WTC11 (cell line): ENCODE measurements at regions not wholly inside any gene's neighbourhood (a gene's known extent, or its start where the extent isn't known, plus 50 kb on each side); places are given as distances from the start of the nearest gene placed in this dataset.

Source experiments
- ATAC-seq: fragments of 200-7000 bp; cut with Tn5 transposase; 2 replicates; pipeline ENCODE4 v1.10.0; 2021; ENCODE audit warnings: mild to moderate bottlenecking, moderate library complexity
- CTCF ChIA-PET: fragments of 300-600 bp; sonication (Branson Sonifier 250); formaldehyde crosslinking; loops from one replicate; lab custom pipeline; 2021; ENCODE audit warnings: antibody characterized with exemption; lab: Charles Lee
- POLR2A ChIA-PET: fragments of 350-600 bp; sonication (Branson Sonifier 250); formaldehyde crosslinking; loops from one replicate; lab custom pipeline; 2021; ENCODE audit warnings: antibody characterized with exemption; lab: Charles Lee
- DNase-seq: peaks from one replicate; pipeline ENCODE4 v3.0.0; 2021; ENCODE audit warnings: low spot score
- H3K27ac Mint-ChIP-seq: 2 replicates; pipeline ENCODE4 v1.8.0; 2021; ENCODE audit warnings: mixed read lengths
- H3K27me3 Mint-ChIP-seq: 2 replicates; pipeline ENCODE4 v1.8.0; 2021; ENCODE audit warnings: low read depth, mild to moderate bottlenecking, moderate library complexity, mixed read lengths
- H3K36me3 Mint-ChIP-seq: 2 replicates; pipeline ENCODE4 v1.8.0; 2021; ENCODE audit warnings: mixed read lengths
- H3K4me1 Mint-ChIP-seq: 2 replicates; pipeline ENCODE4 v1.8.0; 2022; ENCODE audit warnings: mixed read lengths
- H3K4me3 Mint-ChIP-seq: 2 replicates; pipeline ENCODE4 v1.8.0; 2021; ENCODE audit warnings: mild to moderate bottlenecking, moderate library complexity, mixed read lengths
- H3K9me3 Mint-ChIP-seq: 2 replicates; pipeline ENCODE4 v1.8.0; 2021; ENCODE audit warnings: mixed read lengths
- ATF1 ChIP-seq: sonication (generic); formaldehyde crosslinking; IDR thresholded peaks from 2 replicates; pipeline ENCODE4 v1.8.1; 2023; ENCODE audit warnings: mild to moderate bottlenecking, moderate library complexity, missing genetic modification reagents
- ATF6 ChIP-seq: sonication (generic); formaldehyde crosslinking; IDR thresholded peaks from 2 replicates; pipeline ENCODE4 v1.8.1; 2023; ENCODE audit warnings: mild to moderate bottlenecking, missing genetic modification reagents
- CREM ChIP-seq: sonication (generic); formaldehyde crosslinking; IDR thresholded peaks from 2 replicates; pipeline ENCODE4 v1.8.1; 2022; ENCODE audit warnings: mild to moderate bottlenecking, missing genetic modification reagents, moderate library complexity
- ELF4 ChIP-seq: sonication (generic); formaldehyde crosslinking; IDR thresholded peaks from 2 replicates; pipeline ENCODE4 v1.8.1; 2022; ENCODE audit warnings: low read depth, mild to moderate bottlenecking, moderate library complexity, missing genetic modification reagents
- ERG ChIP-seq: fragments of 250-450 bp; sonication (Bioruptor Pico); IDR thresholded peaks from 2 replicates; pipeline ENCODE4 v1.8.0; 2021; ENCODE audit warnings: mild to moderate bottlenecking
- FOXP1 ChIP-seq: sonication (generic); formaldehyde crosslinking; IDR thresholded peaks from 2 replicates; pipeline ENCODE4 v1.8.0; 2022; ENCODE audit warnings: missing genetic modification reagents, mild to moderate bottlenecking, moderate library complexity, borderline replicate concordance
- FOXP4 ChIP-seq: sonication (generic); formaldehyde crosslinking; IDR thresholded peaks from 2 replicates; pipeline ENCODE4 v1.8.0; 2022; ENCODE audit warnings: mild to moderate bottlenecking, missing genetic modification reagents
- IRF1 ChIP-seq: sonication (generic); formaldehyde crosslinking; IDR thresholded peaks from 2 replicates; pipeline ENCODE4 v1.8.0; 2023; ENCODE audit warnings: missing genetic modification reagents
- KAT7 ChIP-seq: sonication (generic); formaldehyde crosslinking; IDR thresholded peaks from 2 replicates; pipeline ENCODE4 v1.8.1; 2023; ENCODE audit warnings: missing genetic modification reagents, mild to moderate bottlenecking, borderline replicate concordance
- NFATC4 ChIP-seq: fragments of 250-450 bp; sonication (Bioruptor Pico); IDR thresholded peaks from 2 replicates; pipeline ENCODE4 v1.9.0; 2021; ENCODE audit warnings: mild to moderate bottlenecking
- OVOL2 ChIP-seq: fragments of 250-450 bp; sonication (Bioruptor Pico); IDR thresholded peaks from 2 replicates; pipeline ENCODE4 v1.9.0; 2021; ENCODE audit warnings: mild to moderate bottlenecking, borderline replicate concordance
- STAT6 ChIP-seq: sonication (generic); formaldehyde crosslinking; conservative IDR thresholded peaks from 2 replicates; pipeline ENCODE4 v1.8.1; 2023; ENCODE audit warnings: mild to moderate bottlenecking, low read depth, missing genetic modification reagents, moderate library complexity
- ZNF121 ChIP-seq: sonication (generic); formaldehyde crosslinking; IDR thresholded peaks from 2 replicates; pipeline ENCODE4 v1.8.0; 2023; ENCODE audit warnings: missing genetic modification reagents
- ZNF263 ChIP-seq: sonication (generic); formaldehyde crosslinking; IDR thresholded peaks from 2 replicates; pipeline ENCODE4 v1.8.1; 2022; ENCODE audit warnings: low read depth, mild to moderate bottlenecking, moderate library complexity, missing genetic modification reagents
- ZNF317 ChIP-seq: sonication (generic); formaldehyde crosslinking; IDR thresholded peaks from 2 replicates; pipeline ENCODE4 v1.8.1; 2023; ENCODE audit warnings: low read depth, mild to moderate bottlenecking, moderate library complexity, missing genetic modification reagents, borderline replicate concordance
- ZNF425 ChIP-seq: fragments of 250-450 bp; sonication (Bioruptor Pico); conservative IDR thresholded peaks from 2 replicates; pipeline ENCODE4 v1.9.0; 2021; ENCODE audit warnings: mild to moderate bottlenecking
- TF ChIP-seq, protein P1 (sequence below): fragments of 250-450 bp; sonication (Bioruptor Pico); IDR thresholded peaks from 2 replicates; pipeline ENCODE4 v1.9.0; 2021; ENCODE audit warnings: moderate library complexity, mild to moderate bottlenecking, inconsistent platforms, borderline replicate concordance
- TF ChIP-seq, protein P2 (sequence below): sonication (generic); formaldehyde crosslinking; IDR thresholded peaks from 2 replicates; pipeline ENCODE4 v1.8.1; 2022; ENCODE audit warnings: mild to moderate bottlenecking, moderate library complexity, missing genetic modification reagents

DNA sequence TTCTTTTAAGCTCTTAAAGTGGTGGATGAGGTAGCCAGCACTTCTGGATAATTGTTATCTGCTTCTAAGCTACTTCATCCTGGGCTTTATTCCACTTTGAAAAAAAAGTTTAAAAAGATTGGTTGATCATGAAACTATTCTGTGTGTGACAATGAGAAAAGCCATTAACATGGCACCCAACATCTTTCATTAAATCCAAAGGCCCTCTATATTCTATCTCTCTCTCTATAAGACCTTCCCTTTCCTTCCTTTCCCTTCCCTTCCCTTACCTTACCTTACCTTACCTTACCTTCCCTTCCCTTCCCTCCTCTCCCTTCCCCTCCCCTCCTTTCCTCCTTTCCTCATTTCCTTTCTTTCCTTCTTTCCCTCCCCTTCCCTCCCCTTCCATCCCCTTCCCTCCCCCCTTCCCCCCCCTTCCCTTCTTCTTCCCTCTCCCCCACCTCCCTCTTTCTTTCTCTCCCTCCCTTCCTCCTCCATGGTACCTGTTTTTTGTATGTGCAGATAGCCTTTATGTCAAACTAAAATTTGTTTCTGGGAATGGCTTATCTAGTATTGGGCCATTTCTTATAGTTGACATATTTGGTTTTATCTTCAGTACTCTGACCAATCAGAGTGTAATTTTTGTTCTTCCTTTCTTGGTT, 218.7 kb downstream of the DKK1 start:
- TF ChIP-seq ATF1 (no peak), ELF4 (no peak), ZNF263 (CRISPR knock-in tag) (no peak), ZNF121 (CRISPR knock-in tag) (no peak), ZNF425 (CRISPR knock-in tag) (no peak), FOXP4 (CRISPR knock-in tag) (no peak), ERG (CRISPR knock-in tag) (no peak), IRF1 (CRISPR knock-in tag) (no peak), CREM (CRISPR knock-in tag) (no peak), OVOL2 (CRISPR knock-in tag) (no peak), NFATC4 (CRISPR knock-in tag) (no peak), ATF6 (CRISPR knock-in tag) (no peak), KAT7 (CRISPR knock-in tag) (no peak), STAT6 (no peak), FOXP1 (CRISPR knock-in tag) (no peak), ZNF317 (CRISPR knock-in tag) (no peak)
- TF ChIP-seq, protein P1, sequence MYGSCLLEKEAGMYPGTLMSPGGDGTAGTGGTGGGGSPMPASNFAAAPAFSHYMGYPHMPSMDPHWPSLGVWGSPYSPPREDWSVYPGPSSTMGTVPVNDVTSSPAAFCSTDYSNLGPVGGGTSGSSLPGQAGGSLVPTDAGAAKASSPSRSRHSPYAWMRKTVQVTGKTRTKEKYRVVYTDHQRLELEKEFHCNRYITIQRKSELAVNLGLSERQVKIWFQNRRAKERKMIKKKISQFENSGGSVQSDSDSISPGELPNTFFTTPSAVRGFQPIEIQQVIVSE (CRISPR knock-in tag) = no peak
- TF ChIP-seq, protein P2, sequence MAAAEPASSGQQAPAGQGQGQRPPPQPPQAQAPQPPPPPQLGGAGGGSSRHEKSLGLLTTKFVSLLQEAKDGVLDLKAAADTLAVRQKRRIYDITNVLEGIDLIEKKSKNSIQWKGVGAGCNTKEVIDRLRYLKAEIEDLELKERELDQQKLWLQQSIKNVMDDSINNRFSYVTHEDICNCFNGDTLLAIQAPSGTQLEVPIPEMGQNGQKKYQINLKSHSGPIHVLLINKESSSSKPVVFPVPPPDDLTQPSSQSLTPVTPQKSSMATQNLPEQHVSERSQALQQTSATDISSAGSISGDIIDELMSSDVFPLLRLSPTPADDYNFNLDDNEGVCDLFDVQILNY (CRISPR knock-in tag) = no peak
- ChIA-PET POLR2A (no interaction called here), CTCF (no interaction called here)
- no peaks in the 10 kb centered on the region for H3K36me3 Mint-ChIP-seq
- DNase-seq (no peak), ATAC-seq (no peak)
- no peaks in the 10 kb centered on the region for H3K27me3 Mint-ChIP-seq
- H3K27ac Mint-ChIP-seq = no peak overlapping the region
- H3K4me3 Mint-ChIP-seq = no peak overlapping the region
- peaks cover 2% of the 10 kb centered on the region; the same call in 1 of the 2 replicates for H3K9me3 Mint-ChIP-seq
- H3K4me1 Mint-ChIP-seq = 0 out of 2 replicates have a peak, but pooled peaks cover 4% of the 10 kb centered on the region
